Neural cell (in vitro differentiated cells): ENCODE measurements at regions not wholly inside any gene's neighbourhood (a gene's known extent, or its start where the extent isn't known, plus 50 kb on each side); places are given as distances from the start of the nearest gene placed in this dataset.

Experiments
- H2AFZ ChIP-seq: fragments of 200-600, 300-800 bp; sonication (generic), shearing (Covaris generic); 2 replicates; pipeline ENCODE4 v1.6.0; 2014; ENCODE audit warnings: low read depth, mild to moderate bottlenecking, antibody characterized with exemption, low read length, moderate library complexity
- H3F3A ChIP-seq: fragments of 200-600 bp; shearing (Covaris generic); 2 replicates; pipeline ENCODE4 v1.6.1; 2016; ENCODE audit warnings: mild to moderate bottlenecking, moderate library complexity, mixed read lengths, antibody characterized with exemption, low read length; ENCODE audit not compliant: insufficient read depth, poor library complexity, severe bottlenecking
- H3K27ac ChIP-seq: fragments of 200-600, 300-800 bp; sonication (generic), shearing (Covaris generic); 2 replicates; pipeline ENCODE4 v1.5.1; 2014; ENCODE audit warnings: mild to moderate bottlenecking, low read length, moderate library complexity
- H3K27me3 ChIP-seq: fragments of 300-800, 200-600 bp; sonication (generic), shearing (Covaris generic); 2 replicates; pipeline ENCODE4 v1.6.0; 2014; ENCODE audit warnings: mild to moderate bottlenecking, low read depth, low read length, moderate library complexity; ENCODE audit not compliant: insufficient read depth
- H3K36me3 ChIP-seq: fragments of 300-800, 200-600 bp; sonication (generic), shearing (Covaris generic); 2 replicates; pipeline ENCODE4 v1.5.1; 2014; ENCODE audit warnings: mild to moderate bottlenecking, antibody characterized with exemption, low read length, moderate library complexity; ENCODE audit not compliant: insufficient read depth
- H3K4me2 ChIP-seq: fragments of 300-800, 200-600 bp; sonication (generic), shearing (Covaris generic); 2 replicates; pipeline ENCODE4 v1.6.0; 2014; ENCODE audit warnings: mild to moderate bottlenecking, low read length
- H3K4me3 ChIP-seq: fragments of 300-800, 200-600 bp; sonication (generic), shearing (Covaris generic); 2 replicates; pipeline ENCODE4 v1.5.1; 2014; ENCODE audit warnings: mild to moderate bottlenecking, low read length, moderate library complexity
- H3K79me2 ChIP-seq: fragments of 200-600 bp; shearing (Covaris generic); replicated peaks from 2 replicates; pipeline ENCODE4 v1.6.0; 2014; ENCODE audit warnings: mild to moderate bottlenecking, low read length, moderate library complexity; ENCODE audit not compliant: insufficient read depth
- H3K9ac ChIP-seq: fragments of 300-800, 200-600 bp; sonication (generic), shearing (Covaris generic); 2 replicates; pipeline ENCODE4 v1.6.1; 2016; ENCODE audit warnings: mild to moderate bottlenecking, low read length, mixed read lengths
- H3K9me2 ChIP-seq: fragments of 200-600 bp; shearing (Covaris generic); 2 replicates; pipeline ENCODE4 v1.6.1; 2016; ENCODE audit warnings: mild to moderate bottlenecking, low read length, mixed read lengths; ENCODE audit not compliant: insufficient read depth
- H3K9me3 ChIP-seq: fragments of 200-600, 300-800 bp; sonication (generic), shearing (Covaris generic); 2 replicates; pipeline ENCODE4 v1.6.1; 2016; ENCODE audit warnings: mild to moderate bottlenecking, mixed run types, low read length, moderate library complexity, mixed read lengths
- H4K20me1 ChIP-seq: fragments of 200-600 bp; shearing (Covaris generic); 2 replicates; pipeline ENCODE4 v1.6.1; 2016; ENCODE audit warnings: mild to moderate bottlenecking, mixed run types; ENCODE audit not compliant: insufficient read depth
- CTCF ChIP-seq: fragments of 450-650 bp; IDR thresholded peaks from 2 replicates; pipeline ENCODE4 v1.5.1; 2014; ENCODE audit warnings: antibody characterized with exemption, mild to moderate bottlenecking, moderate library complexity; ENCODE audit not compliant: poor library complexity, severe bottlenecking
- EP300 ChIP-seq: fragments of 450-650 bp; conservative IDR thresholded peaks from 2 replicates; pipeline ENCODE4 v1.6.1; 2014; ENCODE audit warnings: antibody characterized with exemption, mild to moderate bottlenecking, moderate library complexity; ENCODE audit not compliant: poor library complexity, severe bottlenecking
- EZH2 ChIP-seq: fragments of 200-600, 300-800 bp; shearing (Covaris generic), sonication (generic); IDR thresholded peaks from 2 replicates; pipeline ENCODE4 v1.6.1; 2014; ENCODE audit warnings: antibody characterized with exemption, low read length, borderline replicate concordance, mild to moderate bottlenecking; ENCODE audit not compliant: insufficient read depth, poor library complexity, severe bottlenecking
- MXI1 ChIP-seq: fragments of 450-650 bp; conservative IDR thresholded peaks from 2 replicates; pipeline ENCODE4 v1.6.1; 2014; ENCODE audit warnings: antibody characterized with exemption, mild to moderate bottlenecking; ENCODE audit not compliant: poor library complexity, severe bottlenecking
- POLR2AphosphoS5 ChIP-seq: IDR thresholded peaks from 2 replicates; pipeline ENCODE4 v1.6.1; 2012
- RAD21 ChIP-seq: fragments of 450-650 bp; conservative IDR thresholded peaks from 2 replicates; pipeline ENCODE4 v1.6.1; 2014; ENCODE audit warnings: antibody characterized with exemption, mild to moderate bottlenecking, moderate library complexity
- REST ChIP-seq: IDR thresholded peaks from 2 replicates; pipeline ENCODE4 v1.6.1; 2012; ENCODE audit warnings: borderline replicate concordance
- SMC3 ChIP-seq: fragments of 450-650 bp; conservative IDR thresholded peaks from 2 replicates; pipeline ENCODE4 v1.6.1; 2014; ENCODE audit warnings: antibody characterized with exemption, mild to moderate bottlenecking, moderate library complexity; ENCODE audit not compliant: poor library complexity
- TAF1 ChIP-seq: IDR thresholded peaks from 2 replicates; pipeline ENCODE4 v1.6.1; 2012; ENCODE audit warnings: low read depth

- Histone ChIP-seq H3K79me2 (no peaks in the 10 kb centered on the region), H2AFZ (no peak overlapping the region), H3K27ac (no peak overlapping the region), H3K9ac (no peak overlapping the region), H3K4me3 (no peak overlapping the region), H3K9me3 (no peaks in the 10 kb centered on the region), H3K36me3 (no peaks in the 10 kb centered on the region), H3K27me3 (no peaks in the 10 kb centered on the region), H3K4me2 (no peak overlapping the region), H3K9me2 (no peaks in the 10 kb centered on the region), H4K20me1 (no peaks in the 10 kb centered on the region), H3F3A (no peaks in the 10 kb centered on the region)
- TF ChIP-seq SMC3 = no peak
- TF ChIP-seq REST = no peak
- no peak for TF ChIP-seq EZH2
- no peak for TF ChIP-seq TAF1
- TF ChIP-seq EP300 = no peak
- no peak for TF ChIP-seq MXI1
- TF ChIP-seq RAD21 = no peak
- TF ChIP-seq POLR2AphosphoS5 = no peak
- TF ChIP-seq CTCF = no peak
Observed at GRCh38 chr12:105756961-105757360, 381.8 kb downstream of the NUAK1 start.

- no peak overlapping the region for H3K9ac ChIP-seq
- H3K36me3 ChIP-seq = no peaks in the 10 kb centered on the region
- no peaks in the 10 kb centered on the region for H3K9me2 ChIP-seq
- no peak overlapping the region for H3K27ac ChIP-seq
- no peaks in the 10 kb centered on the region for H3K27me3 ChIP-seq
- no peak overlapping the region for H2AFZ ChIP-seq
- TF ChIP-seq SMC3 = no peak
- TF ChIP-seq EP300 = no peak
- no peak for TF ChIP-seq POLR2AphosphoS5
- no peak for TF ChIP-seq MXI1
- no peak for TF ChIP-seq RAD21
- TF ChIP-seq REST = no peak
- no peak for TF ChIP-seq TAF1
- no peak for TF ChIP-seq EZH2
- no peak for TF ChIP-seq CTCF
- H3K4me2 ChIP-seq = no peak overlapping the region
- H4K20me1 ChIP-seq = no peaks in the 10 kb centered on the region
- H3F3A ChIP-seq = no peaks in the 10 kb centered on the region
- no peaks in the 10 kb centered on the region for H3K9me3 ChIP-seq
- H3K4me3 ChIP-seq = no peak overlapping the region
- no peaks in the 10 kb centered on the region for H3K79me2 ChIP-seq
Observed at GRCh38 chr12:105759149-105759548, 379.6 kb downstream of the NUAK1 start.
